ENCODE measurements at regions not wholly inside any gene's neighbourhood (a gene's known extent, or its start where the extent isn't known, plus 50 kb on each side); places are given as distances from the start of the nearest gene placed in this dataset.

GRCh38 chr2:8430628-8431027 lies 251.2 kb upstream of the ID2 start:
- Histone ChIP-seq H3K9me3 (no peaks in the 10 kb centered on the region), H3K27me3 (no peaks in the 10 kb centered on the region), H3K27ac (no peak overlapping the region), H3K4me1 (ENCODE audit: control insufficient read depth in 1 of 2, insufficient read depth in 1 of 2, low read depth in 1 of 2, low read length in 1 of 2) (peaks cover 34 to 50% of the 10 kb centered on the region in 2 experiments), H3K36me3 (no peaks in the 10 kb centered on the region), H3K4me3 (ENCODE audit: low read depth in 1 of 2, low read length in 1 of 2) (no peak overlapping the region)
- no peak for TF ChIP-seq CTCF (IDR thresholded peaks at IDR 0.05)

DNA sequence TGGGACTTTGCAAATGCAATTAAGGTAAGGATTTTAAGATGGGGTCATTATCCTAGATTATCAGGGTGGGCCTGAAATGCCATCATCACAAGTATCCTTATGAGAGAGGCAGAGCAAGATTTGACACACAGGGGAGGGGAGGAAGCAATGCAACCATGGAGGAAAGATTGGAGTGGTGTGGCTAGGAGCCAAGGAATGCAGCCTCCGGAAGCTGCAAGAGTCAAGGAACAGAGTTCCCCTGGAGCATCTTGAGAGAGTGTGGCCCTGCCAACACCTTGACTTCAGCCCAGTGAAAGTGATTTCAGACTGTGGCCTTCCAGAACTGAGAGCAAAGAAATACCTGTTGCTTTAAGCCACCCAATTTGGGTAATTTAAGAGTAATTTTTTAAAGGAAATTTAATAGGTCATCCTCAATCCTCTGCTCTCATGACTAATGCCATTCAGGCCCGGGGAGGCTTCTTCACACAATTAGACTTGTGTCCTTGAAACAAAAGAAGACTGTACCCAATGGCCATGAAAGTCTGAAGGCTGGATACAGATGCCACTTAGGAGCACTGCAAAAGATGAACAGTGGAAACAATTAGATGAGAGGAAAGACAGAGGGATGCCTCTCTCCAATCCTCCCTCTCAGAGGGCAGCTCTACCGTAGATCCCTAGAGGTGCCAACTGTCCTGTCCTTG lies 250.3 kb upstream of the ID2 start:
- no peaks in the 10 kb centered on the region for H3K27me3 ChIP-seq
- peaks cover 44 to 60% of the 10 kb centered on the region in 2 experiments for H3K4me1 ChIP-seq (ENCODE audit: control insufficient read depth in 1 of 2, insufficient read depth in 1 of 2, low read depth in 1 of 2, low read length in 1 of 2)
- no peak overlapping the region for H3K27ac ChIP-seq
- no peak for TF ChIP-seq CTCF (IDR thresholded peaks at IDR 0.05)
- H3K4me3 ChIP-seq (ENCODE audit: low read depth in 1 of 2, low read length in 1 of 2), result no peak overlapping the region
- H3K9me3 ChIP-seq, result no peaks in the 10 kb centered on the region
- H3K36me3 ChIP-seq, result no peaks in the 10 kb centered on the region

GRCh38 chr2:8432706-8433336 lies 249.0 kb upstream of the ID2 start:
- Histone ChIP-seq H3K27me3 (no peaks in the 10 kb centered on the region), H3K4me3 (ENCODE audit: low read depth in 1 of 2, low read length in 1 of 2) (no peak overlapping the region), H3K9me3 (no peaks in the 10 kb centered on the region), H3K27ac (peak overlapping the region; percentile 63), H3K36me3 (no peaks in the 10 kb centered on the region), H3K4me1 (ENCODE audit: control insufficient read depth in 1 of 2, insufficient read depth in 1 of 2, low read depth in 1 of 2, low read length in 1 of 2) (peaks cover 46 to 58% of the 10 kb centered on the region in 2 experiments)
- TF ChIP-seq CTCF (IDR thresholded peaks at IDR 0.05), result no peak

GRCh38 chr2:8433390-8433789 lies 248.5 kb upstream of the ID2 start:
- Histone ChIP-seq H3K4me3 (ENCODE audit: low read depth in 1 of 2, low read length in 1 of 2) (no peak overlapping the region), H3K4me1 (ENCODE audit: control insufficient read depth in 1 of 2, insufficient read depth in 1 of 2, low read depth in 1 of 2, low read length in 1 of 2) (peaks cover 46 to 58% of the 10 kb centered on the region in 2 experiments), H3K9me3 (no peaks in the 10 kb centered on the region), H3K36me3 (no peaks in the 10 kb centered on the region), H3K27ac (peak overlapping the region; percentile 63), H3K27me3 (no peaks in the 10 kb centered on the region)
- TF ChIP-seq CTCF (IDR thresholded peaks at IDR 0.05), result no peak

DNA sequence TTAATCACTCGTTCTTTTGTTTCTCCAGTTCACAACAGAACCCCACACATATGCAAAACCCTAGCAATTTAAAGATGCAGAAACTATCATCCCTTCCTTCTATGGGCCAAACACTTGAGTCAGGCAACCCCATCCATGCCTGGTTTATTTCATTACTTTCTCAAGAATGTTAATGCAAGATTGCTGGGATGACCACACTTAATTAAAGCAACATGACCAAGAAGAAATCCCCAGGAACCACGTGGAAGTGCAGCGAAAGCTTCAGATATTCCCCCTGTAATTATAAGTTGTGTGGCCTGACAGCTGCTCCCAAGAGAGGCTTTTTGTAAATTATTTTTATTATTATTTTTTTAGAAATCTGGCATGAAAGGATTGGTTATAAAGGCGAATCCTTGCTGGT lies 246.2 kb upstream of the ID2 start:
- Histone ChIP-seq H3K4me1 (ENCODE audit: control insufficient read depth in 1 of 2, insufficient read depth in 1 of 2, low read depth in 1 of 2, low read length in 1 of 2) (peaks cover 57 to 67% of the 10 kb centered on the region in 2 experiments), H3K4me3 (ENCODE audit: low read depth in 1 of 2, low read length in 1 of 2) (no peak overlapping the region), H3K27me3 (no peaks in the 10 kb centered on the region), H3K27ac (peak overlapping the region; percentile 37), H3K9me3 (no peaks in the 10 kb centered on the region), H3K36me3 (no peaks in the 10 kb centered on the region)
- TF ChIP-seq CTCF (IDR thresholded peaks at IDR 0.05), result no peak
